GM12878 (cell line): ENCODE measurements at regions not wholly inside any gene's neighbourhood (a gene's known extent, or its start where the extent isn't known, plus 50 kb on each side); places are given as distances from the start of the nearest gene placed in this dataset.

Experiments
- ATAC-seq: fragments of 200-7000 bp; cut with Tn5 transposase; 3 replicates; pipeline ENCODE4 v1.9.1; 2020; ENCODE audit warnings: mild to moderate bottlenecking, moderate library complexity
- BruUV-seq: library from RNA; stranded (reverse); fragments of 400-500 nt; replicated peaks from 2 replicates; lab custom pipeline; 2021; lab: Mats Ljungman, UMichigan
- CTCF ChIA-PET: fragments of 300-600 bp; sonication (Branson Sonifier 250); formaldehyde crosslinking; extraction: SDS; loops from one replicate; lab custom pipeline; 2021; ENCODE audit warnings: inconsistent platforms; lab: Yijun Ruan, JAX
- POLR2A ChIA-PET: fragments of 350-600 bp; formaldehyde crosslinking; extraction: SDS; loops from one replicate; lab custom pipeline; 2021; ENCODE audit warnings: inconsistent platforms; lab: Charles Lee
- RAD21 ChIA-PET: fragments of 300-600 bp; sonication (Branson Sonifier 250); formaldehyde crosslinking; loops from one replicate; lab custom pipeline; 2023; ENCODE audit warnings: antibody characterized with exemption; ENCODE audit not compliant: unreplicated experiment; lab: Charles Lee
- SMC1A ChIA-PET: fragments of 300-600 bp; sonication (Branson Sonifier 250); formaldehyde crosslinking; loops from one replicate; lab custom pipeline; 2023; ENCODE audit not compliant: unreplicated experiment, uncharacterized antibody; lab: Charles Lee
- DNase-seq: peaks from one replicate; pipeline ENCODE4 v3.0.0-alpha.2; 2011; ENCODE audit warnings: low read depth, low spot score
- FAIRE-seq: peaks from 3 replicates; lab custom pipeline; 2011; peaks lifted over from hg19 to GRCh38; lab: Jason Lieb, UNC
- H2AFZ ChIP-seq: 2 replicates; pipeline ENCODE4 v1.6.0; 2011; ENCODE audit warnings: low read depth, low read length, control low read depth; ENCODE audit not compliant: control insufficient read depth
- H3K27ac ChIP-seq: 2 replicates; pipeline ENCODE4 v1.5.1; 2011; ENCODE audit warnings: control low read depth; ENCODE audit not compliant: control insufficient read depth, insufficient read depth
- H3K27me3 ChIP-seq, 2 experiments: replicated peaks in 1 of 2; 2 replicates each; pipeline versions ENCODE4 v1.6.0 to v1.6.1; 2011; ENCODE audit warnings: low read length in 1 of 2; ENCODE audit not compliant: control insufficient read depth in 2 of 2, insufficient read depth in 2 of 2
- H3K36me3 ChIP-seq, 2 experiments: 2 replicates each; pipeline ENCODE4 v1.5.1; 2011; ENCODE audit warnings: low read length in 1 of 2; ENCODE audit not compliant: control insufficient read depth in 2 of 2, insufficient read depth in 2 of 2
- H3K4me1 ChIP-seq: 2 replicates; pipeline ENCODE4 v1.6.1; 2011; ENCODE audit warnings: mild to moderate bottlenecking, low read length, moderate library complexity, mixed read lengths; ENCODE audit not compliant: control insufficient read depth, insufficient read depth
- H3K4me2 ChIP-seq: 2 replicates; pipeline ENCODE4 v1.6.0; 2011; ENCODE audit warnings: control low read depth; ENCODE audit not compliant: control insufficient read depth, insufficient read depth
- H3K4me3 ChIP-seq: fragments of 200-600 bp; sonication (generic); 2 replicates; pipeline ENCODE4 v1.5.1; 2016
- H3K79me2 ChIP-seq: 2 replicates; pipeline ENCODE4 v1.6.0; 2011; ENCODE audit warnings: low read length; ENCODE audit not compliant: control insufficient read depth, insufficient read depth
- H3K9ac ChIP-seq: 2 replicates; pipeline ENCODE4 v1.8.0; 2011; ENCODE audit warnings: low read length, control low read depth, mixed read lengths; ENCODE audit not compliant: control insufficient read depth, insufficient read depth
- H3K9me3 ChIP-seq: replicated peaks from 3 replicates; pipeline ENCODE4 v1.5.1; 2011; ENCODE audit warnings: mild to moderate bottlenecking, low read length; ENCODE audit not compliant: control insufficient read depth, insufficient read depth
- H4K20me1 ChIP-seq: 2 replicates; pipeline ENCODE4 v1.6.0; 2011; ENCODE audit not compliant: control insufficient read depth, insufficient read depth
- CHD2 ChIP-seq: IDR thresholded peaks from 2 replicates; pipeline ENCODE4 v1.6.1; 2011; ENCODE audit warnings: low read depth, low read length, improper control_type of control experiment, borderline replicate concordance
- ETV6 ChIP-seq, 2 experiments: fragments of 450-650 bp in 1 of 2; IDR thresholded peaks in 1 of 2; conservative IDR thresholded peaks in 1 of 2; 2 replicates each; pipeline ENCODE4 v1.6.1; 2014; ENCODE audit warnings: antibody characterized with exemption in 1 of 2, borderline replicate concordance in 1 of 2, low read depth in 1 of 2, mild to moderate bottlenecking in 1 of 2, moderate library complexity in 1 of 2
- MYB ChIP-seq: fragments of 150-350 bp; IDR thresholded peaks from 2 replicates; pipeline ENCODE4 v1.6.1; 2014; ENCODE audit warnings: mild to moderate bottlenecking, low read depth, low read length, borderline replicate concordance
- NFXL1 ChIP-seq: fragments of 450-650 bp; IDR thresholded peaks from 2 replicates; pipeline ENCODE4 v1.6.1; 2017; ENCODE audit warnings: antibody characterized with exemption, mild to moderate bottlenecking, borderline replicate concordance
- NKRF ChIP-seq: fragments of 450-650 bp; conservative IDR thresholded peaks from 2 replicates; pipeline ENCODE4 v1.6.1; 2017; ENCODE audit warnings: mild to moderate bottlenecking, moderate library complexity
- NR2C1 ChIP-seq: fragments of 450-650 bp; IDR thresholded peaks from 2 replicates; pipeline ENCODE4 v1.6.1; 2017; ENCODE audit warnings: antibody characterized with exemption, mild to moderate bottlenecking, moderate library complexity
- PAX8 ChIP-seq: fragments of 450-650 bp; IDR thresholded peaks from 2 replicates; pipeline ENCODE4 v1.6.1; 2017; ENCODE audit warnings: mild to moderate bottlenecking, moderate library complexity
- SKIL ChIP-seq: fragments of 450-650 bp; IDR thresholded peaks from 2 replicates; pipeline ENCODE4 v1.6.1; 2017; ENCODE audit warnings: mild to moderate bottlenecking, low read depth, inconsistent platforms; ENCODE audit not compliant: poor library complexity, severe bottlenecking
- SMAD5 ChIP-seq: IDR thresholded peaks from 2 replicates; pipeline ENCODE4 v1.6.1; 2016; ENCODE audit warnings: antibody characterized with exemption, low read depth
- SMARCA5 ChIP-seq: fragments of 450-650 bp; IDR thresholded peaks from 2 replicates; pipeline ENCODE4 v1.6.1; 2017; ENCODE audit warnings: mild to moderate bottlenecking
- SMC3 ChIP-seq: IDR thresholded peaks from 2 replicates; pipeline ENCODE4 v1.6.1; 2011; ENCODE audit warnings: low read length, improper control_type of control experiment, borderline replicate concordance
- SREBF1 ChIP-seq: IDR thresholded peaks from 2 replicates; pipeline ENCODE4 v1.6.1; 2012; ENCODE audit warnings: mild to moderate bottlenecking, low read length
- TCF7 ChIP-seq: IDR thresholded peaks from 2 replicates; pipeline ENCODE4 v1.6.1; 2014; ENCODE audit warnings: antibody characterized with exemption, borderline replicate concordance
- YY1 ChIP-seq: IDR thresholded peaks from 2 replicates; pipeline ENCODE4 v1.6.1; 2011; ENCODE audit warnings: low read depth, mild to moderate bottlenecking, low read length
- WGBS: methylation state at CpG from one replicate; pipeline ENCODE4 v1.1.6; 2016; ENCODE audit warnings: low lambda C conversion rate; ENCODE audit not compliant: insufficient replicate concordance, insufficient coverage; ENCODE audit errors: missing lambda C conversion rate; 5-methylcytosine and 5-hydroxymethylcytosine counted together
- in situ Hi-C: fragments of 300-500 bp; cut with MboI; formaldehyde crosslinking; loops from 9 replicates; pipeline ENCODE4 v1.14.3; 2018; ENCODE audit warnings: mixed read lengths
- intact Hi-C: fragments of 100-400 bp; cut with micrococcal nuclease; formaldehyde crosslinking; loops from one replicate; pipeline ENCODE4 v1.14.2; 2022; ENCODE audit not compliant: unreplicated experiment

- TF ChIP-seq NKRF: no peak
Observed at GRCh38 chr5:18380729-18381362, 746.6 kb downstream of the TAF11L14 start (continued).

GRCh38 chr5:18393565-18394442, 759.5 kb downstream of the TAF11L14 start:
- Histone ChIP-seq H3K36me3 (no peaks in the 10 kb centered on the region), H3K27ac (no peak overlapping the region), H3K27me3 (no peaks in the 10 kb centered on the region), H3K4me1 (no peaks in the 10 kb centered on the region), H3K4me3 (no peak overlapping the region), H3K79me2 (no peaks in the 10 kb centered on the region), H4K20me1 (no peaks in the 10 kb centered on the region), H3K9ac (no peak overlapping the region), H3K4me2 (no peak overlapping the region), H3K9me3 (no peaks in the 10 kb centered on the region), H2AFZ (no peak overlapping the region)
- SMC1A ChIA-PET: interaction anchor here (2.3 kb wide), 1 partner anchor 1214 kb away, joined by 7 read pairs; no protein-coding TSS in a partner anchor
- POLR2A ChIA-PET: no interaction called here
- in situ Hi-C loops: loop anchor here (10.0 kb wide), 1 partner anchor 311 kb away; no protein-coding TSS in a partner anchor
- RAD21 ChIA-PET: interaction anchor here (0.9 to 2.6 kb wide), 3 partner anchors 305 to 1178 kb away, joined by 3 to 12 read pairs (median 3); no protein-coding TSS in a partner anchor
- intact Hi-C loops: loop anchor here (1.0 to 5.0 kb wide), 2 partner anchors 304 to 1213 kb away; no protein-coding TSS in a partner anchor
- ATAC-seq (peak; percentile 80), FAIRE-seq (peak; percentile 18), DNase-seq (no peak)
- no TSS peak for BruUV-seq
- WGBS: 34% methylated on average over 17 of the region's 17 CpGs
- CTCF ChIA-PET: interaction anchor here (0.5 to 3.4 kb wide), 9 partner anchors 10 to 1103 kb away, joined by 3 to 20 read pairs (median 3); no protein-coding TSS in a partner anchor
- TF ChIP-seq CHD2 (no peak), PAX8 (no peak), NFXL1 (no peak), SMARCA5 (no peak), SREBF1 (no peak), TCF7 (no peak), SKIL (no peak), SMC3 (peak; percentile 69), YY1 (peak; percentile 58; the same call in 1 of the 2 replicates), NR2C1 (no peak), MYB (no peak), ETV6 (conservative IDR thresholded peaks at IDR 0.05 in 1 of 2, IDR thresholded peaks at IDR 0.05 in 1 of 2; ENCODE audit: borderline replicate concordance in 1 of 2, low read depth in 1 of 2) (no peak), SMAD5 (no peak)
